GM12892 (cell line): ENCODE measurements at regions not wholly inside any gene's neighbourhood (a gene's known extent, or its start where the extent isn't known, plus 50 kb on each side); places are given as distances from the start of the nearest gene placed in this dataset.

Source experiments
- POLR2A ChIP-seq: IDR thresholded peaks from 2 replicates; pipeline ENCODE4 v1.6.1; 2011; ENCODE audit warnings: low read depth, low read length, control low read depth
- TAF1 ChIP-seq: IDR thresholded peaks from 2 replicates; pipeline ENCODE4 v1.6.1; 2011; ENCODE audit warnings: low read depth, mild to moderate bottlenecking, control low read depth, low read length, borderline replicate concordance

DNA sequence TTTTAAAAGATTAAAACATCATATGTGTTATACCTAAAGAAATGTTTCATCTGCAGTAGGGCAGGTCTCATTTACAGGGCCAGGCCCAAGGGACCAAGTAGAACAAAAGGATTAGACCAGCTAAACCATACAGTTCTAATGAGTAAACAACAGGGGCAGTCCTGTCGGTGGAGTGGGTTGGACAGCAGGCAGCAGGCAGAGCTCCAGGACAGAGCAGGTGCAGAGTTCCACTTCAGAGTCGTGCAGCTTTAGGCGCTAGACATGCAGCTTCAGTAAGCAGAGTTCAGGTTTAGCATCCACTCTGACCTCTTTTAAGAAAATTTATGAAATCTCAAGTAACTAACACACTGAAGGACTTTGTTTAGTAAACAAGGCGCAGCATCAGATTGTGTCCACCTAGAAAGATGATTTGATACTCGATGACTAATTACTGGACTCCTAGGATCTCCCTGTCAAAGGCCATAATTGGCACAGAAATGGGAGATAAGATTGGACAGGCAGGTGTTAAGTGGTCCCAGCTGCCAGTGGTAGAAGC lies 487.7 kb upstream of the INTU start:
- no peak for TF ChIP-seq POLR2A
- no peak for TF ChIP-seq TAF1
